ENCODE measurements at regions not wholly inside any gene's neighbourhood (a gene's known extent, or its start where the extent isn't known, plus 50 kb on each side); places are given as distances from the start of the nearest gene placed in this dataset.

DNA sequence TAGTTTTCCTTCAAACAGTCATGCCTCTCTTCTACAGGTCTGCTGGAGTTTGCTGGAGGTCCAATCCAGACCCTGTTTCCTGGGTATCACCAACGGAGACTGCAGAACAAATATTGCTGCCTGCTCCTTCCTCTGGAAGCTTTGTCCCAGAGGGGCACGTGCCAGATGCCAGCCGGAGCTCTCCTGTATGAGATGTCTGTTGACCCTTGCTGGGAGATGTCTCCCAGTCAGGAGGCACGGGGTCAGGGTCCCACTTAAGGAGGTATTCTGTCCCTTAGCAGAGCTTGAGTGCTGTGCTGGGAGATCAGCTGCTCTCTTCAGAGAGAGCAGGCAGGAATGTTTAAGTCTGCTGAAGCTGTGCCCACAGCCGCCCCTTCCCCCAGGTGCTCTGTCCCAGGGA lies 666.9 kb downstream of the FRK start:
- H3K4me3 ChIP-seq = no peak overlapping the region
- H3K36me3 ChIP-seq (ENCODE audit: insufficient read depth) = no peaks in the 10 kb centered on the region
- H3F3A ChIP-seq (replicated peaks; ENCODE audit: low read depth) = no peaks in the 10 kb centered on the region
- ATAC-seq = no peak
- Mint-ChIP-seq H3K9me3 (peaks cover 18% of the 10 kb centered on the region), H3K27me3 (ENCODE audit: insufficient read depth, low read depth, poor library complexity) (no peaks in the 10 kb centered on the region), H3K27ac (no peak overlapping the region; the same call in 1 of the 2 replicates), H3K4me3 (no peak overlapping the region), H3K4me1 (no peaks in the 10 kb centered on the region), H3K36me3 (ENCODE audit: low read depth) (peaks cover 6% of the 10 kb centered on the region; the same call in 1 of the 3 replicates)
- H3K9me2 ChIP-seq (ENCODE audit: insufficient read depth) = peaks cover 18% of the 10 kb centered on the region
- H3K27ac ChIP-seq (ENCODE audit: low read depth) = no peak overlapping the region
- H3K4me2 ChIP-seq = no peak overlapping the region
- no peak overlapping the region for H2AFZ ChIP-seq
- DNase-seq (ENCODE audit: low spot score) = no peak
- no peaks in the 10 kb centered on the region for H4K20me1 ChIP-seq (replicated peaks; ENCODE audit: insufficient read depth)
- no peaks in the 10 kb centered on the region for H3K79me2 ChIP-seq (replicated peaks; ENCODE audit: insufficient read depth)
- H3K4me1 ChIP-seq (ENCODE audit: insufficient read depth) = no peaks in the 10 kb centered on the region
- TF ChIP-seq, protein P1, sequence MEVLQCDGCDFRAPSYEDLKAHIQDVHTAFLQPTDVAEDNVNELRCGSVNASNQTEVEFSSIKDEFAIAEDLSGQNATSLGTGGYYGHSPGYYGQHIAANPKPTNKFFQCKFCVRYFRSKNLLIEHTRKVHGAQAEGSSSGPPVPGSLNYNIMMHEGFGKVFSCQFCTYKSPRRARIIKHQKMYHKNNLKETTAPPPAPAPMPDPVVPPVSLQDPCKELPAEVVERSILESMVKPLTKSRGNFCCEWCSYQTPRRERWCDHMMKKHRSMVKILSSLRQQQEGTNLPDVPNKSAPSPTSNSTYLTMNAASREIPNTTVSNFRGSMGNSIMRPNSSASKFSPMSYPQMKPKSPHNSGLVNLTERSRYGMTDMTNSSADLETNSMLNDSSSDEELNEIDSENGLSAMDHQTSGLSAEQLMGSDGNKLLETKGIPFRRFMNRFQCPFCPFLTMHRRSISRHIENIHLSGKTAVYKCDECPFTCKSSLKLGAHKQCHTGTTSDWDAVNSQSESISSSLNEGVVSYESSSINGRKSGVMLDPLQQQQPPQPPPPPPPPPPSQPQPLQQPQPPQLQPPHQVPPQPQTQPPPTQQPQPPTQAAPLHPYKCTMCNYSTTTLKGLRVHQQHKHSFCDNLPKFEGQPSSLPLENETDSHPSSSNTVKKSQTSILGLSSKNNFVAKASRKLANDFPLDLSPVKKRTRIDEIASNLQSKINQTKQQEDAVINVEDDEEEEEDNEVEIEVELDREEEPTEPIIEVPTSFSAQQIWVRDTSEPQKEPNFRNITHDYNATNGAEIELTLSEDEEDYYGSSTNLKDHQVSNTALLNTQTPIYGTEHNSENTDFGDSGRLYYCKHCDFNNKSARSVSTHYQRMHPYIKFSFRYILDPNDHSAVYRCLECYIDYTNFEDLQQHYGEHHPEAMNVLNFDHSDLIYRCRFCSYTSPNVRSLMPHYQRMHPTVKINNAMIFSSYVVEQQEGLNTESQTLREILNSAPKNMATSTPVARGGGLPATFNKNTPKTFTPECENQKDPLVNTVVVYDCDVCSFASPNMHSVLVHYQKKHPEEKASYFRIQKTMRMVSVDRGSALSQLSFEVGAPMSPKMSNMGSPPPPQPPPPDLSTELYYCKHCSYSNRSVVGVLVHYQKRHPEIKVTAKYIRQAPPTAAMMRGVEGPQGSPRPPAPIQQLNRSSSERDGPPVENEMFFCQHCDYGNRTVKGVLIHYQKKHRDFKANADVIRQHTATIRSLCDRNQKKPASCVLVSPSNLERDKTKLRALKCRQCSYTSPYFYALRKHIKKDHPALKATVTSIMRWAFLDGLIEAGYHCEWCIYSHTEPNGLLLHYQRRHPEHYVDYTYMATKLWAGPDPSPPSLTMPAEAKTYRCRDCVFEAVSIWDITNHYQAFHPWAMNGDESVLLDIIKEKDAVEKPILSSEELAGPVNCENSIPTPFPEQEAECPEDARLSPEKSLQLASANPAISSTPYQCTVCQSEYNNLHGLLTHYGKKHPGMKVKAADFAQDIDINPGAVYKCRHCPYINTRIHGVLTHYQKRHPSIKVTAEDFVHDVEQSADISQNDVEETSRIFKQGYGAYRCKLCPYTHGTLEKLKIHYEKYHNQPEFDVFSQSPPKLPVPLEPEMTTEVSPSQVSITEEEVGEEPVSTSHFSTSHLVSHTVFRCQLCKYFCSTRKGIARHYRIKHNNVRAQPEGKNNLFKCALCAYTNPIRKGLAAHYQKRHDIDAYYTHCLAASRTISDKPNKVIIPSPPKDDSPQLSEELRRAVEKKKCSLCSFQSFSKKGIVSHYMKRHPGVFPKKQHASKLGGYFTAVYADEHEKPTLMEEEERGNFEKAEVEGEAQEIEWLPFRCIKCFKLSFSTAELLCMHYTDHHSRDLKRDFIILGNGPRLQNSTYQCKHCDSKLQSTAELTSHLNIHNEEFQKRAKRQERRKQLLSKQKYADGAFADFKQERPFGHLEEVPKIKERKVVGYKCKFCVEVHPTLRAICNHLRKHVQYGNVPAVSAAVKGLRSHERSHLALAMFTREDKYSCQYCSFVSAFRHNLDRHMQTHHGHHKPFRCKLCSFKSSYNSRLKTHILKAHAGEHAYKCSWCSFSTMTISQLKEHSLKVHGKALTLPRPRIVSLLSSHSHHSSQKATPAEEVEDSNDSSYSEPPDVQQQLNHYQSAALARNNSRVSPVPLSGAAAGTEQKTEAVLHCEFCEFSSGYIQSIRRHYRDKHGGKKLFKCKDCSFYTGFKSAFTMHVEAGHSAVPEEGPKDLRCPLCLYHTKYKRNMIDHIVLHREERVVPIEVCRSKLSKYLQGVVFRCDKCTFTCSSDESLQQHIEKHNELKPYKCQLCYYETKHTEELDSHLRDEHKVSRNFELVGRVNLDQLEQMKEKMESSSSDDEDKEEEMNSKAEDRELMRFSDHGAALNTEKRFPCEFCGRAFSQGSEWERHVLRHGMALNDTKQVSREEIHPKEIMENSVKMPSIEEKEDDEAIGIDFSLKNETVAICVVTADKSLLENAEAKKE (CRISPR knock-in tag; IDR thresholded peaks at IDR 0.05) = no peak
- no peak for TF ChIP-seq ZNF331 (CRISPR knock-in tag; IDR thresholded peaks at IDR 0.05; ENCODE audit: low read depth)
- TF ChIP-seq EZH2 (IDR thresholded peaks at IDR 0.05; ENCODE audit: low read depth, unreplicated experiment) = no peak
- TF ChIP-seq, protein P2, sequence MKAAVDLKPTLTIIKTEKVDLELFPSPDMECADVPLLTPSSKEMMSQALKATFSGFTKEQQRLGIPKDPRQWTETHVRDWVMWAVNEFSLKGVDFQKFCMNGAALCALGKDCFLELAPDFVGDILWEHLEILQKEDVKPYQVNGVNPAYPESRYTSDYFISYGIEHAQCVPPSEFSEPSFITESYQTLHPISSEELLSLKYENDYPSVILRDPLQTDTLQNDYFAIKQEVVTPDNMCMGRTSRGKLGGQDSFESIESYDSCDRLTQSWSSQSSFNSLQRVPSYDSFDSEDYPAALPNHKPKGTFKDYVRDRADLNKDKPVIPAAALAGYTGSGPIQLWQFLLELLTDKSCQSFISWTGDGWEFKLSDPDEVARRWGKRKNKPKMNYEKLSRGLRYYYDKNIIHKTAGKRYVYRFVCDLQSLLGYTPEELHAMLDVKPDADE (IDR thresholded peaks at IDR 0.05) = no peak
- TF ChIP-seq EZH2phosphoT487 (IDR thresholded peaks at IDR 0.05; ENCODE audit: unreplicated experiment) = no peak
- TF ChIP-seq ZNF114 (CRISPR knock-in tag; IDR thresholded peaks at IDR 0.05) = no peak
- TF ChIP-seq CREB1 (CRISPR knock-in tag; IDR thresholded peaks at IDR 0.05; ENCODE audit: low read depth) = no peak
- no peak for TF ChIP-seq POLR2AphosphoS5 (IDR thresholded peaks at IDR 0.05; ENCODE audit: low read depth)
- TF ChIP-seq, protein P3, sequence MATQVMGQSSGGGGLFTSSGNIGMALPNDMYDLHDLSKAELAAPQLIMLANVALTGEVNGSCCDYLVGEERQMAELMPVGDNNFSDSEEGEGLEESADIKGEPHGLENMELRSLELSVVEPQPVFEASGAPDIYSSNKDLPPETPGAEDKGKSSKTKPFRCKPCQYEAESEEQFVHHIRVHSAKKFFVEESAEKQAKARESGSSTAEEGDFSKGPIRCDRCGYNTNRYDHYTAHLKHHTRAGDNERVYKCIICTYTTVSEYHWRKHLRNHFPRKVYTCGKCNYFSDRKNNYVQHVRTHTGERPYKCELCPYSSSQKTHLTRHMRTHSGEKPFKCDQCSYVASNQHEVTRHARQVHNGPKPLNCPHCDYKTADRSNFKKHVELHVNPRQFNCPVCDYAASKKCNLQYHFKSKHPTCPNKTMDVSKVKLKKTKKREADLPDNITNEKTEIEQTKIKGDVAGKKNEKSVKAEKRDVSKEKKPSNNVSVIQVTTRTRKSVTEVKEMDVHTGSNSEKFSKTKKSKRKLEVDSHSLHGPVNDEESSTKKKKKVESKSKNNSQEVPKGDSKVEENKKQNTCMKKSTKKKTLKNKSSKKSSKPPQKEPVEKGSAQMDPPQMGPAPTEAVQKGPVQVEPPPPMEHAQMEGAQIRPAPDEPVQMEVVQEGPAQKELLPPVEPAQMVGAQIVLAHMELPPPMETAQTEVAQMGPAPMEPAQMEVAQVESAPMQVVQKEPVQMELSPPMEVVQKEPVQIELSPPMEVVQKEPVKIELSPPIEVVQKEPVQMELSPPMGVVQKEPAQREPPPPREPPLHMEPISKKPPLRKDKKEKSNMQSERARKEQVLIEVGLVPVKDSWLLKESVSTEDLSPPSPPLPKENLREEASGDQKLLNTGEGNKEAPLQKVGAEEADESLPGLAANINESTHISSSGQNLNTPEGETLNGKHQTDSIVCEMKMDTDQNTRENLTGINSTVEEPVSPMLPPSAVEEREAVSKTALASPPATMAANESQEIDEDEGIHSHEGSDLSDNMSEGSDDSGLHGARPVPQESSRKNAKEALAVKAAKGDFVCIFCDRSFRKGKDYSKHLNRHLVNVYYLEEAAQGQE (IDR thresholded peaks at IDR 0.05; ENCODE audit: unreplicated experiment) = no peak
- H3K27me3 ChIP-seq (ENCODE audit: insufficient read depth) = no peaks in the 10 kb centered on the region

Data from GM23338 (cell line).